Activated CD4-positive, alpha-beta T cell treated with anti-CD3 and anti-CD28 coated beads, Interleukin-2, amount 10 ng/mL, durations not matched to agents 24 days and 14 days (primary cell): ENCODE measurements at regions not wholly inside any gene's neighbourhood (a gene's known extent, or its start where the extent isn't known, plus 50 kb on each side); places are given as distances from the start of the nearest gene placed in this dataset.
"Not testable (repeated sequence)": the region's sequence is repeated elsewhere in the genome, so short reads cannot be mapped to it uniquely, and the experiment has no call there.

Experiments
- DNase-seq: peaks from one replicate; pipeline ENCODE4 v3.0.0; 2022
- H3K27ac Mint-ChIP-seq: one replicate; pipeline ENCODE4 v1.8.0; 2022; ENCODE audit warnings: mild to moderate bottlenecking, mixed read lengths
- H3K27me3 Mint-ChIP-seq: one replicate; pipeline ENCODE4 v1.8.0; 2022; ENCODE audit warnings: mixed read lengths
- H3K36me3 Mint-ChIP-seq: one replicate; pipeline ENCODE4 v1.8.0; 2022; ENCODE audit warnings: low read depth, mild to moderate bottlenecking, mixed read lengths
- H3K4me1 Mint-ChIP-seq: one replicate; pipeline ENCODE4 v1.8.0; 2021; ENCODE audit warnings: mixed read lengths
- H3K4me3 Mint-ChIP-seq: one replicate; pipeline ENCODE4 v1.8.0; 2022; ENCODE audit warnings: mild to moderate bottlenecking, moderate library complexity, mixed read lengths
- H3K9me3 Mint-ChIP-seq: one replicate; pipeline ENCODE4 v1.8.0; 2021; ENCODE audit warnings: mixed read lengths
- intact Hi-C: fragments of 100-400 bp; cut with micrococcal nuclease; formaldehyde crosslinking; loops from one replicate; pipeline ENCODE4 v1.15.1; 2023

DNA sequence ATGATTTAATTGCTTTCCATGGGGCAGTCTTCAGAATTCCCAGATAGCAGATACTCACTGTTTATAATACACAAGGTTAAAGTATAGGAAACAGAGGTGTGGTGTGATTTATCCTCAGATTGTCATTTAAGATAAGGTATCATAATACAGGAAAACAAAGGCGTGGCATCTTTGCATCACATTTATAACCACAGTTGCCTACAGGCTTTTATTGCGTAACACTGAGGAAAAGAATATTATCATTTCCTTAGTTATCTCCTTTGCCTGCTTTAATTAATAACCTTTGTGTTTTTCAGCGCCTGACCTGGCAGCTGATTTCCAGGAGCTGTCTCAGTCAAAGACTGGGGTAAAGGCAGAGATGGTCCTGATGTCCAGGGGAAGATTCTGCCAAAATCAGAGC is 68.8 kb downstream of the SSX7 start:
- Mint-ChIP-seq H3K27me3 (peaks cover 4% of the 10 kb centered on the region), H3K4me1 (no peaks in the 10 kb centered on the region), H3K4me3 (no peak overlapping the region), H3K9me3 (no peaks in the 10 kb centered on the region), H3K36me3 (no peaks in the 10 kb centered on the region), H3K27ac (no peak overlapping the region)
- DNase-seq: no peak
- intact Hi-C loops: no loop called here

DNA sequence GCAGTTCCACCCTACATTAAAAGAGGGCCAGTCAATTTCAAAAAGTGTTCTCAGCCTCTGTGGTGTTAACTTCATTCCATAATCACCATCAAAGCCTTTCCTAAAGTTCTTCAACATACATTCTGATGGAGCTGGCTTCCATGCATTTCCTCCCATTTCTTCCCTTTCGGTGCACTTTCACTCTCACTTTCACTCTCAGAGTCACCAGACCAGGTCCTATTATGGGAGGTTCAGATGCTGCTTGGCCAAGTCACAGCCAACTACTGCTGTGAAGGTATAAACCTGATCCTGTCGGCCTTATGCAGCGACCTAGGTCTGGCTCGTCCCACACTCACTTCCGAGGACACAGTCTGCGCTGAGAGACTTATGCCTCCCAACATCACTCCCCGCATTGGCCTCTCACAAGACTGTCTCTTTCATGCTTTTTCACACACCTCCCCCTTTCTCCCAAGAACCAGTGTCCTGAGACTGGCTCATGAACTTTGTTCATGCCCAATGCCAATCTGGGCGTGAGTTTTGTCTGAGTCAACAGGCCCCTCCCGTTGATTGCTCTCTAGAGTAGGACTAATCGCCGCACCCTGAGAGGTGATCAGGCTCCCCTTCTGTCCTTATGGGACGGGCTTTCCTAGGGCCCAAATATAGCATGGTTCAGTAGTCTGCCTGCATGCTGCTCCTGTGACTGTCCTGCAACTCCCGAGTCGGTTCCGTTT is 60.8 kb upstream of the XAGE1B start:
- no peaks in the 10 kb centered on the region for H3K36me3 Mint-ChIP-seq
- H3K9me3 Mint-ChIP-seq: no peaks in the 10 kb centered on the region
- no peak for DNase-seq

DNA sequence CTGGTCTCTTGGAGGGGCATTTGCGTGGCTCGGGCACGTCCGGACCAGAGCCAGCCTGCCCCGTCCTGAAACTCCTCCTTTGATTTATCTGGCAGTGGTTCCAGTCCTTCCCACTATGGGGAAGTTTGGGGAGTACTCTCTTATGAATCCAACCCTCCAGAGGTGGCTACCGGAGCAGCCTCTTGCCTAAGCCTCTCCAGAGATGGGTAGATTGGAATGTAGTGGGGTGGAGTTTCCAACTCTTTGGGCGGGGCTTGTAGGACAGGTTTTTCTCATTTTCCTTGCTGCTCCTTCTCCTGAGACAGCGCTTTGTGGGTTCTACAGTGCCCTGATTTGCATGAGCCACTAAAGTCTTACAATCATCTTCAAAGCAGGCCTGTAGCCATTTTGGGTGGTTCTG is 60.1 kb upstream of the XAGE1B start:
- intact Hi-C loops: no loop called here
- H3K4me3 Mint-ChIP-seq: no peak overlapping the region
- no peaks in the 10 kb centered on the region for H3K36me3 Mint-ChIP-seq
- DNase-seq: no peak
- H3K9me3 Mint-ChIP-seq: no peaks in the 10 kb centered on the region
- H3K27me3 Mint-ChIP-seq: peaks cover 5% of the 10 kb centered on the region
- H3K27ac Mint-ChIP-seq: no peak overlapping the region
- peaks cover 2% of the 10 kb centered on the region for H3K4me1 Mint-ChIP-seq

More for the DNA sequence above, 60.8 kb upstream of the XAGE1B start:
- H3K4me1 Mint-ChIP-seq: peaks cover 2% of the 10 kb centered on the region
- H3K4me3 Mint-ChIP-seq: no peak overlapping the region
- intact Hi-C loops: no loop called here
- no peak overlapping the region for H3K27ac Mint-ChIP-seq
- peaks cover 5% of the 10 kb centered on the region for H3K27me3 Mint-ChIP-seq

DNA sequence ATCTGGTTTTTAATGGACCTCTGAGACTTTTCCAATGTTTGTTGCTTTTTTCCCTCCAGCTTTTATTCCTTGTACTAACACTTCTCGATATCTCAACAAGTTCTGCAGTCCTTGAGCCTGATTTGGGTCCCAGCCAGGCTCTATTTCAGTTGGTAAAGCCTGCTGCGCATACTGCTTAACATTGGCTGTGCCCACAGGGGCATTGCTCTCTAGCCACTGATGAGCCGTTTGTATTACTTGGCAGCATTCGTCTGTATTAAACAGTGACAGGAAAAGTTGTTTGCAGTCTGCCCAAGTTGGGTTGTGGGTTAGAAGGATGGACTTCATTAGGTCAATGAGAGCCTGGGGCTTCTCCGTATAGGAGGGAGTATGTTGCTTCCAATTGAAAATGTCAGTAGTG is 59.6 kb upstream of the XAGE1B start:
- Mint-ChIP-seq H3K36me3 (no peaks in the 10 kb centered on the region), H3K4me3 (no peak overlapping the region), H3K9me3 (no peaks in the 10 kb centered on the region), H3K27ac (no peak overlapping the region), H3K4me1 (peaks cover 2% of the 10 kb centered on the region), H3K27me3 (peaks cover 5% of the 10 kb centered on the region)
- DNase-seq: no peak
- intact Hi-C loops: no loop called here

DNA sequence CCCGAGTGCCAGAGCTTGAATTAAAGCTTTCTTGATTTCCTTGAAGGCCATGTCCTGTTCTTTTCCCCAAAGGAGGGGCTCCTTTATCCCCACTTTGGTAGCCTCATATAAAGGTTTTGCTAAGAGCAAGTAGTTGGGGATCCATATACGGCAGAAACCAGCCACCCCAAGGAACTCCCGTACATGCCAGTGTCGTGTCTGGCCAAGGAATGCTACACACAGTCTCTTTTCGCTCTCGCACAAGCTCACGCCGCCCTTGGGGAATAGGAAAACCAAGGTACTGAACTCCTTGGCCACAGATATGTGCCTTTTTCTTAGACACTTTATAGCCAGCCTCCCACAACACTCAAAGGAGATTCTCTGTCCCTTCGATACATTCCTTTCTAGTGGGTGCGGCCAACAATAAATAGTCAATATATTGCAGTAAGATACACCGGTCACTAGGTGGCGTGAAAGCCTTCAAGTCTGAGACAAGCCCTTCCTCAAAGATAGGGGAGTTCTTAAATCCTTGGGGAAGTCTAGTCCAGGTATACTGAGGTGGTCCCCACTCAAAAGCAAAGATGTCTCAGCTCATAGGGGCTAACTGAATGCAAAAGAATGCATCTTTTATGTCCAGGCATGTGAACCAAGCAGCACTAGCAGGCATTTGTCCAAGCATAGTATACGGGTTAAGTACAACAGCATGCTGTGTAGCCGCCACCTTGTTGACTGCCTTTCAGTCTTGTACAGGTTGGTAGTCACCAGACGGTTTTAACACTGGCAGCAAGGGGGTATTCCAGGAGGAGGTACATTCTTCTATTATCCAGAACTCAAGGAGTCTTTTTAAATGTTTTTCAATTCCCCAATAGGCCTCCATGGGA is 57.8 kb upstream of the XAGE1B start:
- no peak overlapping the region for H3K27ac Mint-ChIP-seq
- peaks cover 2% of the 10 kb centered on the region for H3K4me1 Mint-ChIP-seq
- peak; percentile 67 for DNase-seq
- intact Hi-C loops: no loop called here
- peaks cover 5% of the 10 kb centered on the region for H3K27me3 Mint-ChIP-seq
- H3K9me3 Mint-ChIP-seq: no peaks in the 10 kb centered on the region
- H3K36me3 Mint-ChIP-seq: no peaks in the 10 kb centered on the region
- no peak overlapping the region for H3K4me3 Mint-ChIP-seq

DNA sequence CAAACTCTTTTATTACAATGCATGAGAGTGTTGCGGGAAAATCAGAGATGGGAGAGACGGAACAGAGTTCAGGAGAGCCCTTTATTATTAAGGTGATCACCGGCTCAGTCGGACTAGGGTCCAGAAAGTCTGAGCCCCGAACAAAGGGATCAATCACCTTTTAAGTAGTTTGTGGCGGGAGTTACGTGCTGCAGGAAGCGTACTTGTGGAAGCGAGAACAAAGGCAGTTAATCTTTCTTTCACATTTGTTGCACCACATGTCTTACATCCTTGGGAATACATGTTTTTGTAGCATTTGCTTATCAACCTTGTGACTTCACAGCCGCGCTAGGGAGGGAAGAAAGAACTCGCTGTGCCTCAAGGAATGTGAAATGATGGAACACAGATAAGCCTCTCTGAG is 51.3 kb upstream of the XAGE1B start:
- H3K9me3 Mint-ChIP-seq, H3K36me3 Mint-ChIP-seq, DNase-seq, H3K4me1 Mint-ChIP-seq, H3K4me3 Mint-ChIP-seq, intact Hi-C loops, H3K27ac Mint-ChIP-seq, H3K27me3 Mint-ChIP-seq: not testable (repeated sequence)
